ENCODE measurements at regions not wholly inside any gene's neighbourhood (a gene's known extent, or its start where the extent isn't known, plus 50 kb on each side); places are given as distances from the start of the nearest gene placed in this dataset.

DNA sequence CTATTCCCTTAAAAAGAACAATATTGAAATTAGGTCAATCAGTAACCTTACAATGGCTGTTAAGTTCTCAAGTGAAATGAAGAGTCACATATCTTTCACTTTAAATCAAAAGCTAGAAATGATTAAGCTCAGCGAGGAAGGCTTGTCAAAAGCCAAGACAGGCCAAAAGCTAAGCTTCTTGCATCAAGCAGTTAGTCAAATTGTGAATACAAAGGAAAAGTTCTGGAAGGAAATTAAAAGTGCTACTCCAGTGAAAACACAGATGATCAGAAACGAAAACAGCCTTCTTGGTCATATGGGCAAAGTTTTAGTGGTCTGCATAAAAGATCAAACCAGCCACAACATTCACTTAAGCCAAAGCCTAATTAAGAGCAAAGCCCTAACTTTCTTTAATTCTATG lies 402.6 kb upstream of the ZEB2 start:
- Histone ChIP-seq H3K27ac (no peak overlapping the region), H3K4me3 (no peak overlapping the region), H3K27me3 (no peaks in the 10 kb centered on the region), H3K4me1 (no peaks in the 10 kb centered on the region), H3K36me3 (no peaks in the 10 kb centered on the region), H3K9me3 (peaks cover 0 to 5% (median 0%) of the 10 kb centered on the region in 4 donors)
- intact Hi-C loops (cut with DNase I): no loop called here
- no peak for DNase-seq
- TF ChIP-seq EP300 (IDR thresholded peaks at IDR 0.05) (no peak), POLR2AphosphoS5 (IDR thresholded peaks at IDR 0.05) (no peak), POLR2A (IDR thresholded peaks at IDR 0.05) (no peak)
- TF ChIP-seq, protein P1, sequence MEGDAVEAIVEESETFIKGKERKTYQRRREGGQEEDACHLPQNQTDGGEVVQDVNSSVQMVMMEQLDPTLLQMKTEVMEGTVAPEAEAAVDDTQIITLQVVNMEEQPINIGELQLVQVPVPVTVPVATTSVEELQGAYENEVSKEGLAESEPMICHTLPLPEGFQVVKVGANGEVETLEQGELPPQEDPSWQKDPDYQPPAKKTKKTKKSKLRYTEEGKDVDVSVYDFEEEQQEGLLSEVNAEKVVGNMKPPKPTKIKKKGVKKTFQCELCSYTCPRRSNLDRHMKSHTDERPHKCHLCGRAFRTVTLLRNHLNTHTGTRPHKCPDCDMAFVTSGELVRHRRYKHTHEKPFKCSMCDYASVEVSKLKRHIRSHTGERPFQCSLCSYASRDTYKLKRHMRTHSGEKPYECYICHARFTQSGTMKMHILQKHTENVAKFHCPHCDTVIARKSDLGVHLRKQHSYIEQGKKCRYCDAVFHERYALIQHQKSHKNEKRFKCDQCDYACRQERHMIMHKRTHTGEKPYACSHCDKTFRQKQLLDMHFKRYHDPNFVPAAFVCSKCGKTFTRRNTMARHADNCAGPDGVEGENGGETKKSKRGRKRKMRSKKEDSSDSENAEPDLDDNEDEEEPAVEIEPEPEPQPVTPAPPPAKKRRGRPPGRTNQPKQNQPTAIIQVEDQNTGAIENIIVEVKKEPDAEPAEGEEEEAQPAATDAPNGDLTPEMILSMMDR (IDR thresholded peaks at IDR 0.05): no peak
- WGBS, 2 donors: 56 to 66% methylated on average over 2 of the region's 2 CpGs

DNA sequence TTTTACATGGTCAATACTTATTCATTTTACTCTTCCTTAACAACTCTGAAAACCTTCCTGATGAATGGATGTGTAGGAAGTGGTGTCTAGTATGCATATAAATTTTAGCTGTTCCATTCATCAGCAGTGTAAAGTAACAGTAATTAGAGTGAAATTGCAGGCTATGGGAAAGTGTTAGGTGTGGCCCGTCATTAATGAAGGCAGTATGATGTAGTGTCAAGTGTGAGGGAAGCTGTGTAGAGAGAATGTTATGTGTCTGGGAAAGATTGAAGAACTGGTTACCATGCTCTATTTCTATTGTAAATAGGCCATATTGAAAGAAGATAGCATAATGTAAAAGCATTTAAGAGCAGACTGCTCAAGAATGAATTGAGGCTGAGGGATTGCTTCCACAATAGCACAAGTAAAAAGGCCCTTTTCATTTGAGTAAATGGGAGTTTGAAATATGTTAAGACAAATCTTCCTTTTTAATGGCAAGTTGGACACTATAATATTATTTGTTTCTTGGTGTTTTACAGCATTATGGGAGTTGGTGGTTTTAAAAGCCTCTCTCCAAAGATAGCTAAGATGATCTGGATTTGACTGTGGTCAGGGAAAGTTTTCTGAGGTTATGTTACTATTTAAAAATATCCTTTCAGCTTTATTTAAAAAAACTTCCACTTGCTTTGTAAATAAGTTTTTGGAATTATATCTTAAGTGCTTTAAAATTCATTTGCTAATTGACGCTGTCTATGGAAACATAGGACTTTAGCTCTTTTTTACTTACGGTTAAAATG lies 401.0 kb upstream of the ZEB2 start:
- Histone ChIP-seq H3K27ac (no peak overlapping the region), H3K36me3 (no peaks in the 10 kb centered on the region), H3K27me3 (no peaks in the 10 kb centered on the region), H3K9me3 (no peaks in the 10 kb centered on the region), H3K4me3 (no peak overlapping the region), H3K4me1 (no peaks in the 10 kb centered on the region)
- TF ChIP-seq, protein P1 (IDR thresholded peaks at IDR 0.05): no peak
- TF ChIP-seq EP300 (IDR thresholded peaks at IDR 0.05): no peak
- no peak for TF ChIP-seq POLR2AphosphoS5 (IDR thresholded peaks at IDR 0.05)
- TF ChIP-seq POLR2A (IDR thresholded peaks at IDR 0.05): no peak
- WGBS, 2 donors: 91 to 92% methylated on average over 3 of the region's 3 CpGs
- DNase-seq: no peak
- intact Hi-C loops (cut with DNase I): no loop called here

- 46 to 54% methylated on average over 2 of the region's 2 CpGs for WGBS, 2 donors
- Histone ChIP-seq H3K4me1 (no peaks in the 10 kb centered on the region), H3K27ac (no peak overlapping the region), H3K36me3 (no peaks in the 10 kb centered on the region), H3K27me3 (no peaks in the 10 kb centered on the region), H3K9me3 (no peaks in the 10 kb centered on the region), H3K4me3 (no peak overlapping the region)
- no peak for DNase-seq
- intact Hi-C loops (cut with DNase I): no loop called here
- TF ChIP-seq POLR2A (IDR thresholded peaks at IDR 0.05) (no peak), POLR2AphosphoS5 (IDR thresholded peaks at IDR 0.05) (no peak), EP300 (IDR thresholded peaks at IDR 0.05) (no peak)
- TF ChIP-seq, protein P1 (IDR thresholded peaks at IDR 0.05): no peak
Measured at GRCh38 chr2:144914622-144915318, 394.9 kb upstream of the ZEB2 start.

GRCh38 chr2:144914113-144914512 lies 394.2 kb upstream of the ZEB2 start:
- H3K4me3 ChIP-seq: no peak overlapping the region
- no peak overlapping the region for H3K27ac ChIP-seq
- DNase-seq: no peak
- TF ChIP-seq, protein P1 (IDR thresholded peaks at IDR 0.05): no peak
- TF ChIP-seq POLR2A (IDR thresholded peaks at IDR 0.05): no peak
- TF ChIP-seq POLR2AphosphoS5 (IDR thresholded peaks at IDR 0.05): no peak
- TF ChIP-seq EP300 (IDR thresholded peaks at IDR 0.05): no peak
- H3K9me3 ChIP-seq: no peaks in the 10 kb centered on the region
- H3K27me3 ChIP-seq: no peaks in the 10 kb centered on the region
- WGBS, 2 donors: 22 to 62% methylated on average over 1 of the region's 1 CpG
- intact Hi-C loops (cut with DNase I): no loop called here
- no peaks in the 10 kb centered on the region for H3K4me1 ChIP-seq
- H3K36me3 ChIP-seq: no peaks in the 10 kb centered on the region

Measured in sigmoid colon (tissue), 6 donors.